ENCODE measurements at regions not wholly inside any gene's neighbourhood (a gene's known extent, or its start where the extent isn't known, plus 50 kb on each side); places are given as distances from the start of the nearest gene placed in this dataset.

- no peak overlapping the region for H3K27ac ChIP-seq (ENCODE audit: low read depth, low read length)
- H3K36me3 ChIP-seq (ENCODE audit: control insufficient read depth, insufficient read depth, low read length), result no peaks in the 10 kb centered on the region
These were observed 341.3 kb upstream of the SHH start for GRCh38 chr7:156153590-156153989.

GRCh38 chr7:156152390-156152789 lies 340.1 kb upstream of the SHH start:
- no peaks in the 10 kb centered on the region for H3K4me1 ChIP-seq (ENCODE audit: control insufficient read depth, insufficient read depth, low read length)
- H3K27me3 ChIP-seq (ENCODE audit: control insufficient read depth, insufficient read depth, low read length), result no peaks in the 10 kb centered on the region
- H3K36me3 ChIP-seq (ENCODE audit: control insufficient read depth, insufficient read depth, low read length), result no peaks in the 10 kb centered on the region
- H3K4me3 ChIP-seq (ENCODE audit: low read length), result no peak overlapping the region
- H3K27ac ChIP-seq (ENCODE audit: low read depth, low read length), result no peak overlapping the region
- no peak overlapping the region for H3K9ac ChIP-seq (ENCODE audit: low read length)

More at GRCh38 chr7:156153590-156153989, 341.3 kb upstream of the SHH start:
- Histone ChIP-seq H3K9ac (ENCODE audit: low read length) (no peak overlapping the region), H3K27me3 (ENCODE audit: control insufficient read depth, insufficient read depth, low read length) (no peaks in the 10 kb centered on the region), H3K4me1 (ENCODE audit: control insufficient read depth, insufficient read depth, low read length) (no peaks in the 10 kb centered on the region), H3K4me3 (ENCODE audit: low read length) (no peak overlapping the region)

- Histone ChIP-seq H3K4me1 (ENCODE audit: control insufficient read depth, insufficient read depth, low read length) (no peaks in the 10 kb centered on the region), H3K4me3 (ENCODE audit: low read length) (no peak overlapping the region), H3K27ac (ENCODE audit: low read depth, low read length) (no peak overlapping the region), H3K36me3 (ENCODE audit: control insufficient read depth, insufficient read depth, low read length) (no peaks in the 10 kb centered on the region), H3K9ac (ENCODE audit: low read length) (no peak overlapping the region), H3K27me3 (ENCODE audit: control insufficient read depth, insufficient read depth, low read length) (no peaks in the 10 kb centered on the region)
These were observed 339.4 kb upstream of the SHH start for GRCh38 chr7:156151658-156152057.

GRCh38 chr7:156151078-156151477 lies 338.8 kb upstream of the SHH start:
- H3K4me3 ChIP-seq (ENCODE audit: low read length), result no peak overlapping the region
- no peak overlapping the region for H3K27ac ChIP-seq (ENCODE audit: low read depth, low read length)
- H3K27me3 ChIP-seq (ENCODE audit: control insufficient read depth, insufficient read depth, low read length), result no peaks in the 10 kb centered on the region
- H3K36me3 ChIP-seq (ENCODE audit: control insufficient read depth, insufficient read depth, low read length), result no peaks in the 10 kb centered on the region
- no peaks in the 10 kb centered on the region for H3K4me1 ChIP-seq (ENCODE audit: control insufficient read depth, insufficient read depth, low read length)
- no peak overlapping the region for H3K9ac ChIP-seq (ENCODE audit: low read length)

- Histone ChIP-seq H3K27me3 (ENCODE audit: control insufficient read depth, insufficient read depth, low read length) (no peaks in the 10 kb centered on the region), H3K4me3 (ENCODE audit: low read length) (no peak overlapping the region), H3K27ac (ENCODE audit: low read depth, low read length) (no peak overlapping the region), H3K9ac (ENCODE audit: low read length) (no peak overlapping the region), H3K4me1 (ENCODE audit: control insufficient read depth, insufficient read depth, low read length) (no peaks in the 10 kb centered on the region), H3K36me3 (ENCODE audit: control insufficient read depth, insufficient read depth, low read length) (no peaks in the 10 kb centered on the region)
These were observed 336.7 kb upstream of the SHH start for GRCh38 chr7:156148995-156149394.

GRCh38 chr7:156148547-156148946 lies 336.3 kb upstream of the SHH start:
- no peak overlapping the region for H3K9ac ChIP-seq (ENCODE audit: low read length)
- no peaks in the 10 kb centered on the region for H3K36me3 ChIP-seq (ENCODE audit: control insufficient read depth, insufficient read depth, low read length)
- no peak overlapping the region for H3K4me3 ChIP-seq (ENCODE audit: low read length)
- no peaks in the 10 kb centered on the region for H3K27me3 ChIP-seq (ENCODE audit: control insufficient read depth, insufficient read depth, low read length)
- H3K27ac ChIP-seq (ENCODE audit: low read depth, low read length), result no peak overlapping the region
- no peaks in the 10 kb centered on the region for H3K4me1 ChIP-seq (ENCODE audit: control insufficient read depth, insufficient read depth, low read length)

- H3K27ac ChIP-seq (ENCODE audit: low read depth, low read length), result no peak overlapping the region
- no peak overlapping the region for H3K9ac ChIP-seq (ENCODE audit: low read length)
- H3K4me3 ChIP-seq (ENCODE audit: low read length), result no peak overlapping the region
- H3K36me3 ChIP-seq (ENCODE audit: control insufficient read depth, insufficient read depth, low read length), result no peaks in the 10 kb centered on the region
- no peaks in the 10 kb centered on the region for H3K4me1 ChIP-seq (ENCODE audit: control insufficient read depth, insufficient read depth, low read length)
- H3K27me3 ChIP-seq (ENCODE audit: control insufficient read depth, insufficient read depth, low read length), result no peaks in the 10 kb centered on the region
These were observed 335.7 kb upstream of the SHH start for GRCh38 chr7:156147756-156148504.

- Histone ChIP-seq H3K27ac (ENCODE audit: low read depth, low read length) (no peak overlapping the region), H3K9ac (ENCODE audit: low read length) (no peak overlapping the region), H3K27me3 (ENCODE audit: control insufficient read depth, insufficient read depth, low read length) (no peaks in the 10 kb centered on the region), H3K4me1 (ENCODE audit: control insufficient read depth, insufficient read depth, low read length) (no peaks in the 10 kb centered on the region), H3K36me3 (ENCODE audit: control insufficient read depth, insufficient read depth, low read length) (no peaks in the 10 kb centered on the region), H3K4me3 (ENCODE audit: low read length) (no peak overlapping the region)
These were observed 334.8 kb upstream of the SHH start for GRCh38 chr7:156147104-156147503.

- Histone ChIP-seq H3K4me1 (ENCODE audit: control insufficient read depth, insufficient read depth, low read length) (no peaks in the 10 kb centered on the region), H3K9ac (ENCODE audit: low read length) (no peak overlapping the region), H3K36me3 (ENCODE audit: control insufficient read depth, insufficient read depth, low read length) (no peaks in the 10 kb centered on the region), H3K27me3 (ENCODE audit: control insufficient read depth, insufficient read depth, low read length) (no peaks in the 10 kb centered on the region), H3K27ac (ENCODE audit: low read depth, low read length) (no peak overlapping the region), H3K4me3 (ENCODE audit: low read length) (no peak overlapping the region)
These were observed 333.7 kb upstream of the SHH start for GRCh38 chr7:156145996-156146395.

GRCh38 chr7:156145184-156145583 lies 332.9 kb upstream of the SHH start:
- Histone ChIP-seq H3K4me1 (ENCODE audit: control insufficient read depth, insufficient read depth, low read length) (no peaks in the 10 kb centered on the region), H3K27ac (ENCODE audit: low read depth, low read length) (no peak overlapping the region), H3K36me3 (ENCODE audit: control insufficient read depth, insufficient read depth, low read length) (no peaks in the 10 kb centered on the region), H3K9ac (ENCODE audit: low read length) (no peak overlapping the region), H3K27me3 (ENCODE audit: control insufficient read depth, insufficient read depth, low read length) (no peaks in the 10 kb centered on the region), H3K4me3 (ENCODE audit: low read length) (no peak overlapping the region)

- Histone ChIP-seq H3K4me3 (ENCODE audit: low read length) (no peak overlapping the region), H3K36me3 (ENCODE audit: control insufficient read depth, insufficient read depth, low read length) (no peaks in the 10 kb centered on the region), H3K27ac (ENCODE audit: low read depth, low read length) (no peak overlapping the region), H3K27me3 (ENCODE audit: control insufficient read depth, insufficient read depth, low read length) (no peaks in the 10 kb centered on the region), H3K4me1 (ENCODE audit: control insufficient read depth, insufficient read depth, low read length) (no peaks in the 10 kb centered on the region), H3K9ac (ENCODE audit: low read length) (no peak overlapping the region)
These were observed 331.4 kb upstream of the SHH start for GRCh38 chr7:156143683-156144082.

GRCh38 chr7:156143158-156143557 lies 330.9 kb upstream of the SHH start:
- Histone ChIP-seq H3K9ac (ENCODE audit: low read length) (no peak overlapping the region), H3K36me3 (ENCODE audit: control insufficient read depth, insufficient read depth, low read length) (no peaks in the 10 kb centered on the region), H3K4me3 (ENCODE audit: low read length) (no peak overlapping the region), H3K27me3 (ENCODE audit: control insufficient read depth, insufficient read depth, low read length) (no peaks in the 10 kb centered on the region), H3K4me1 (ENCODE audit: control insufficient read depth, insufficient read depth, low read length) (no peaks in the 10 kb centered on the region), H3K27ac (ENCODE audit: low read depth, low read length) (no peak overlapping the region)

GRCh38 chr7:156141941-156142340 lies 329.7 kb upstream of the SHH start:
- Histone ChIP-seq H3K36me3 (ENCODE audit: control insufficient read depth, insufficient read depth, low read length) (no peaks in the 10 kb centered on the region), H3K27ac (ENCODE audit: low read depth, low read length) (no peak overlapping the region), H3K4me1 (ENCODE audit: control insufficient read depth, insufficient read depth, low read length) (no peaks in the 10 kb centered on the region), H3K9ac (ENCODE audit: low read length) (no peak overlapping the region), H3K27me3 (ENCODE audit: control insufficient read depth, insufficient read depth, low read length) (no peaks in the 10 kb centered on the region), H3K4me3 (ENCODE audit: low read length) (no peak overlapping the region)

Measured in rectal smooth muscle tissue (tissue), 1 donor.